WTC11 (cell line): ENCODE measurements at regions not wholly inside any gene's neighbourhood (a gene's known extent, or its start where the extent isn't known, plus 50 kb on each side); places are given as distances from the start of the nearest gene placed in this dataset.
"Not testable (repeated sequence)": the region's sequence is repeated elsewhere in the genome, so short reads cannot be mapped to it uniquely, and the experiment has no call there.

Experiments used
- ATAC-seq: fragments of 200-7000 bp; cut with Tn5 transposase; 2 replicates; pipeline ENCODE4 v1.10.0; 2021; ENCODE audit warnings: mild to moderate bottlenecking, moderate library complexity
- CTCF ChIA-PET: fragments of 300-600 bp; sonication (Branson Sonifier 250); formaldehyde crosslinking; loops from one replicate; lab custom pipeline; 2021; ENCODE audit warnings: antibody characterized with exemption; lab: Charles Lee
- POLR2A ChIA-PET: fragments of 350-600 bp; sonication (Branson Sonifier 250); formaldehyde crosslinking; loops from one replicate; lab custom pipeline; 2021; ENCODE audit warnings: antibody characterized with exemption; lab: Charles Lee
- DNase-seq: peaks from one replicate; pipeline ENCODE4 v3.0.0; 2021; ENCODE audit warnings: low spot score
- H3K27ac Mint-ChIP-seq: 2 replicates; pipeline ENCODE4 v1.8.0; 2021; ENCODE audit warnings: mixed read lengths
- H3K27me3 Mint-ChIP-seq: 2 replicates; pipeline ENCODE4 v1.8.0; 2021; ENCODE audit warnings: low read depth, mild to moderate bottlenecking, moderate library complexity, mixed read lengths
- H3K36me3 Mint-ChIP-seq: 2 replicates; pipeline ENCODE4 v1.8.0; 2021; ENCODE audit warnings: mixed read lengths
- H3K4me1 Mint-ChIP-seq: 2 replicates; pipeline ENCODE4 v1.8.0; 2022; ENCODE audit warnings: mixed read lengths
- H3K4me3 Mint-ChIP-seq: 2 replicates; pipeline ENCODE4 v1.8.0; 2021; ENCODE audit warnings: mild to moderate bottlenecking, moderate library complexity, mixed read lengths
- H3K9me3 Mint-ChIP-seq: 2 replicates; pipeline ENCODE4 v1.8.0; 2021; ENCODE audit warnings: mixed read lengths
- ELF4 ChIP-seq: sonication (generic); formaldehyde crosslinking; IDR thresholded peaks from 2 replicates; pipeline ENCODE4 v1.8.1; 2022; ENCODE audit warnings: low read depth, mild to moderate bottlenecking, moderate library complexity, missing genetic modification reagents
- ESRRA ChIP-seq: sonication (generic); formaldehyde crosslinking; IDR thresholded peaks from 2 replicates; pipeline ENCODE4 v1.8.1; 2022; ENCODE audit warnings: mild to moderate bottlenecking, missing genetic modification reagents, borderline replicate concordance
- GRHL2 ChIP-seq: fragments of 250-450 bp; sonication (Bioruptor Pico); IDR thresholded peaks from 2 replicates; pipeline ENCODE4 v1.8.0; 2022; ENCODE audit warnings: mild to moderate bottlenecking, moderate library complexity; ENCODE audit not compliant: insufficient replicate concordance, severe bottlenecking
- HMGA2 ChIP-seq: fragments of 250-450 bp; sonication (Bioruptor Pico); IDR thresholded peaks from 2 replicates; pipeline ENCODE4 v1.4.0; 2021; ENCODE audit warnings: mild to moderate bottlenecking, moderate library complexity
- IRF2 ChIP-seq: sonication (generic); formaldehyde crosslinking; IDR thresholded peaks from 2 replicates; pipeline ENCODE4 v1.8.0; 2022; ENCODE audit warnings: low read depth, missing genetic modification reagents, borderline replicate concordance
- MXD4 ChIP-seq: fragments of 250-450 bp; sonication (Bioruptor Pico); IDR thresholded peaks from 2 replicates; pipeline ENCODE4 v1.8.0; 2021; ENCODE audit warnings: mild to moderate bottlenecking, moderate library complexity, borderline replicate concordance
- MYBL2 ChIP-seq: sonication (generic); formaldehyde crosslinking; IDR thresholded peaks from 2 replicates; pipeline ENCODE4 v1.8.1; 2023; ENCODE audit warnings: mild to moderate bottlenecking, moderate library complexity, missing genetic modification reagents
- NR3C1 ChIP-seq: sonication (generic); formaldehyde crosslinking; conservative IDR thresholded peaks from 2 replicates; pipeline ENCODE4 v1.8.1; 2023; ENCODE audit warnings: low read depth, mild to moderate bottlenecking, missing genetic modification reagents
- PRRX2 ChIP-seq: fragments of 250-450 bp; sonication (Bioruptor Pico); IDR thresholded peaks from 2 replicates; pipeline ENCODE4 v1.8.0; 2021; ENCODE audit warnings: mild to moderate bottlenecking
- SMAD3 ChIP-seq: sonication (generic); formaldehyde crosslinking; IDR thresholded peaks from 2 replicates; pipeline ENCODE4 v1.8.0; 2022; ENCODE audit warnings: missing genetic modification reagents, mild to moderate bottlenecking, borderline replicate concordance
- TEAD4 ChIP-seq: sonication (generic); formaldehyde crosslinking; IDR thresholded peaks from 2 replicates; pipeline ENCODE4 v1.8.0; 2022; ENCODE audit warnings: mild to moderate bottlenecking, missing genetic modification reagents
- ZBTB21 ChIP-seq: sonication (generic); formaldehyde crosslinking; IDR thresholded peaks from 2 replicates; pipeline ENCODE4 v1.8.1; 2023; ENCODE audit warnings: mild to moderate bottlenecking, missing genetic modification reagents, borderline replicate concordance
- ZNF263 ChIP-seq: sonication (generic); formaldehyde crosslinking; IDR thresholded peaks from 2 replicates; pipeline ENCODE4 v1.8.1; 2022; ENCODE audit warnings: low read depth, mild to moderate bottlenecking, moderate library complexity, missing genetic modification reagents
- ZNF416 ChIP-seq: fragments of 250-450 bp; sonication (Bioruptor Pico); IDR thresholded peaks from 2 replicates; pipeline ENCODE4 v1.9.0; 2021; ENCODE audit warnings: mild to moderate bottlenecking, inconsistent platforms
- ZNF423 ChIP-seq: fragments of 250-450 bp; sonication (Bioruptor Pico); IDR thresholded peaks from 2 replicates; pipeline ENCODE4 v2.1.2; 2022; ENCODE audit warnings: mild to moderate bottlenecking, moderate library complexity
- TF ChIP-seq, protein P1 (sequence below): fragments of 250-450 bp; sonication (Bioruptor Pico); IDR thresholded peaks from 2 replicates; pipeline ENCODE4 v2.1.2; 2022; ENCODE audit warnings: mild to moderate bottlenecking, moderate library complexity
- TF ChIP-seq, protein P2 (sequence below): sonication (generic); formaldehyde crosslinking; IDR thresholded peaks from 2 replicates; pipeline ENCODE4 v1.8.0; 2023; ENCODE audit warnings: missing genetic modification reagents
- TF ChIP-seq, protein P3 (sequence below): sonication (generic); formaldehyde crosslinking; IDR thresholded peaks from 2 replicates; pipeline ENCODE4 v1.8.0; 2022; ENCODE audit warnings: mild to moderate bottlenecking, missing genetic modification reagents
- TF ChIP-seq, protein P4 (sequence below): sonication (generic); formaldehyde crosslinking; IDR thresholded peaks from 2 replicates; pipeline ENCODE4 v1.8.0; 2023; ENCODE audit warnings: missing genetic modification reagents, mild to moderate bottlenecking, borderline replicate concordance

DNA sequence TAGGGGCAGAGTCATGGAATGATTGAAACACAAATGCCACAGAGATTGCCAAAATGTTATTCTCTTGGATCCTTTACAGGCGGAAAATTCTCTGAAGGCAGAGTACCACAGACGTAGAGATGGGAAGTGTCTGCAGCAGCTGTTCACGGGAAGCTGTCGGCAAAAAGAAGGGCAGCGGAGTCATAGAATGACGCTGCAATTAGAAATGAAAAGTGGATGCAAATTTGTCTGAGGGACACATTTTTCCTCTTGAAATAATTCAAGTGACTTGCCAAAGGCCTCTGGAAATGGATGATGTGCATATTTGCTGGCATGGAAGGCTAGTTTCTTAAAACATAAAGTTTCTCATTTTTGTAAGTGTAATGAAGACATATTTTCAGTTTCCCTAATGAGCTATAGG is 77.5 kb upstream of the PLD5 start (continued):
- TF ChIP-seq MXD4 (CRISPR knock-in tag) (no peak), ELF4 (no peak), IRF2 (CRISPR knock-in tag) (no peak), ZNF263 (CRISPR knock-in tag) (no peak), SMAD3 (CRISPR knock-in tag) (no peak), TEAD4 (CRISPR knock-in tag) (no peak), ESRRA (CRISPR knock-in tag) (no peak), PRRX2 (CRISPR knock-in tag) (no peak), ZBTB21 (CRISPR knock-in tag) (no peak), NR3C1 (CRISPR knock-in tag) (no peak)
- TF ChIP-seq, protein P1, sequence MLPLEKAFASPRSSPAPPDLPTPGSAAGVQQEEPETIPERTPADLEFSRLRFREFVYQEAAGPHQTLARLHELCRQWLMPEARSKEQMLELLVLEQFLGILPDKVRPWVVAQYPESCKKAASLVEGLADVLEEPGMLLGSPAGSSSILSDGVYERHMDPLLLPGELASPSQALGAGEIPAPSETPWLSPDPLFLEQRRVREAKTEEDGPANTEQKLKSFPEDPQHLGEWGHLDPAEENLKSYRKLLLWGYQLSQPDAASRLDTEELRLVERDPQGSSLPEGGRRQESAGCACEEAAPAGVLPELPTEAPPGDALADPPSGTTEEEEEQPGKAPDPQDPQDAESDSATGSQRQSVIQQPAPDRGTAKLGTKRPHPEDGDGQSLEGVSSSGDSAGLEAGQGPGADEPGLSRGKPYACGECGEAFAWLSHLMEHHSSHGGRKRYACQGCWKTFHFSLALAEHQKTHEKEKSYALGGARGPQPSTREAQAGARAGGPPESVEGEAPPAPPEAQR, result no peak
- TF ChIP-seq, protein P2, sequence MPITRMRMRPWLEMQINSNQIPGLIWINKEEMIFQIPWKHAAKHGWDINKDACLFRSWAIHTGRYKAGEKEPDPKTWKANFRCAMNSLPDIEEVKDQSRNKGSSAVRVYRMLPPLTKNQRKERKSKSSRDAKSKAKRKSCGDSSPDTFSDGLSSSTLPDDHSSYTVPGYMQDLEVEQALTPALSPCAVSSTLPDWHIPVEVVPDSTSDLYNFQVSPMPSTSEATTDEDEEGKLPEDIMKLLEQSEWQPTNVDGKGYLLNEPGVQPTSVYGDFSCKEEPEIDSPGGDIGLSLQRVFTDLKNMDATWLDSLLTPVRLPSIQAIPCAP (CRISPR knock-in tag), result no peak
- TF ChIP-seq, protein P3, sequence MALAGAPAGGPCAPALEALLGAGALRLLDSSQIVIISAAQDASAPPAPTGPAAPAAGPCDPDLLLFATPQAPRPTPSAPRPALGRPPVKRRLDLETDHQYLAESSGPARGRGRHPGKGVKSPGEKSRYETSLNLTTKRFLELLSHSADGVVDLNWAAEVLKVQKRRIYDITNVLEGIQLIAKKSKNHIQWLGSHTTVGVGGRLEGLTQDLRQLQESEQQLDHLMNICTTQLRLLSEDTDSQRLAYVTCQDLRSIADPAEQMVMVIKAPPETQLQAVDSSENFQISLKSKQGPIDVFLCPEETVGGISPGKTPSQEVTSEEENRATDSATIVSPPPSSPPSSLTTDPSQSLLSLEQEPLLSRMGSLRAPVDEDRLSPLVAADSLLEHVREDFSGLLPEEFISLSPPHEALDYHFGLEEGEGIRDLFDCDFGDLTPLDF (CRISPR knock-in tag), result no peak

DNA sequence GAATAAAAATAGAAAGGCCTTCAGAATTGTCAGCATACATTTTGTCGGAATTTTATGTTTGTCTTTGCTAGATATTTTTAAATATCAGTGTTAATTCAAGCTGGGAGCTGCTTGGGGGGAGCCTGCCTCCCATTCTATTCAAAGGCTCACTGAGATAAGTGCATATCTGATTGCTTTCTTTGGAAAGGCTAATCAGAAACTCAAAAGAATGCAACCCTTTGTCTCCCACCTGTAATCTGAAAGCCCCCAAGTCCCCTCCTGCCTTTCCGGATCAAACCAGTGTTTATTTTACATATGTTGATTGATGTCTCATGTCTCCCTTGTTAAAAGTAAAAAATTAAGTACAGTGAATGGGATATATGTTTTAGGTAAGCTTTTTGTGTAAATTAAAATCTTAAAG is 69.3 kb upstream of the PLD5 start:
- H3K4me1 Mint-ChIP-seq, ATAC-seq, DNase-seq, H3K27ac Mint-ChIP-seq, H3K27me3 Mint-ChIP-seq, CTCF ChIA-PET, H3K4me3 Mint-ChIP-seq, POLR2A ChIA-PET: not testable (repeated sequence)
- H3K36me3 Mint-ChIP-seq, result peaks cover 81% of the 10 kb centered on the region
- peaks cover 81% of the 10 kb centered on the region for H3K9me3 Mint-ChIP-seq

DNA sequence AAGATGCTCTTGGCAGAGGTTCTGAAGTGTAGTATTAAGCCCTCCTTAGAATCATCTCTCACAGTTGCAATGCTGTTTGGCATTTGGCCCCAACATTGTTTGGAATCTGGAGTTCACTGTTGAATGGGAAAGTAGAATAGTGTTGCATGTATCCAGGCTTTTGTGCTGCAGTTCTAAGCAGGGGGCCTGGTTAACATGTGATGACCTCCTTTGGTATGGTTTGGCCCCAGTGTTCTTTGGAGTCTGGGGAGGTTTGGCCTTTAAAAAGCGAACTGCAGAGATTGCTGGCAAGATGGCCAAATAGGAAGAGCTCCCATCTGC is 61.8 kb upstream of the PLD5 start:
- peaks cover 67% of the 10 kb centered on the region for H3K9me3 Mint-ChIP-seq
- ATAC-seq (no peak), DNase-seq (no peak)
- ChIA-PET CTCF (interaction anchor here (0.7 kb wide), 1 partner anchor 63 kb away, joined by 4 read pairs; no protein-coding TSS in a partner anchor), POLR2A (interaction anchor here (0.5 kb wide), 1 partner anchor 171 kb away, joined by 3 read pairs; no protein-coding TSS in a partner anchor)
- H3K27me3 Mint-ChIP-seq, result peaks cover 2% of the 10 kb centered on the region; the same call in 1 of the 2 replicates
- TF ChIP-seq HMGA2 (CRISPR knock-in tag) (no peak), ZNF416 (CRISPR knock-in tag) (0 out of 2 replicates have a peak, but pooled peaks have one; percentile 67), MYBL2 (CRISPR knock-in tag) (0 out of 2 replicates have a peak, but pooled peaks have one; percentile 25), PRRX2 (CRISPR knock-in tag) (no peak), ZNF423 (CRISPR knock-in tag) (no peak), GRHL2 (CRISPR knock-in tag) (no peak)
- TF ChIP-seq, protein P4, sequence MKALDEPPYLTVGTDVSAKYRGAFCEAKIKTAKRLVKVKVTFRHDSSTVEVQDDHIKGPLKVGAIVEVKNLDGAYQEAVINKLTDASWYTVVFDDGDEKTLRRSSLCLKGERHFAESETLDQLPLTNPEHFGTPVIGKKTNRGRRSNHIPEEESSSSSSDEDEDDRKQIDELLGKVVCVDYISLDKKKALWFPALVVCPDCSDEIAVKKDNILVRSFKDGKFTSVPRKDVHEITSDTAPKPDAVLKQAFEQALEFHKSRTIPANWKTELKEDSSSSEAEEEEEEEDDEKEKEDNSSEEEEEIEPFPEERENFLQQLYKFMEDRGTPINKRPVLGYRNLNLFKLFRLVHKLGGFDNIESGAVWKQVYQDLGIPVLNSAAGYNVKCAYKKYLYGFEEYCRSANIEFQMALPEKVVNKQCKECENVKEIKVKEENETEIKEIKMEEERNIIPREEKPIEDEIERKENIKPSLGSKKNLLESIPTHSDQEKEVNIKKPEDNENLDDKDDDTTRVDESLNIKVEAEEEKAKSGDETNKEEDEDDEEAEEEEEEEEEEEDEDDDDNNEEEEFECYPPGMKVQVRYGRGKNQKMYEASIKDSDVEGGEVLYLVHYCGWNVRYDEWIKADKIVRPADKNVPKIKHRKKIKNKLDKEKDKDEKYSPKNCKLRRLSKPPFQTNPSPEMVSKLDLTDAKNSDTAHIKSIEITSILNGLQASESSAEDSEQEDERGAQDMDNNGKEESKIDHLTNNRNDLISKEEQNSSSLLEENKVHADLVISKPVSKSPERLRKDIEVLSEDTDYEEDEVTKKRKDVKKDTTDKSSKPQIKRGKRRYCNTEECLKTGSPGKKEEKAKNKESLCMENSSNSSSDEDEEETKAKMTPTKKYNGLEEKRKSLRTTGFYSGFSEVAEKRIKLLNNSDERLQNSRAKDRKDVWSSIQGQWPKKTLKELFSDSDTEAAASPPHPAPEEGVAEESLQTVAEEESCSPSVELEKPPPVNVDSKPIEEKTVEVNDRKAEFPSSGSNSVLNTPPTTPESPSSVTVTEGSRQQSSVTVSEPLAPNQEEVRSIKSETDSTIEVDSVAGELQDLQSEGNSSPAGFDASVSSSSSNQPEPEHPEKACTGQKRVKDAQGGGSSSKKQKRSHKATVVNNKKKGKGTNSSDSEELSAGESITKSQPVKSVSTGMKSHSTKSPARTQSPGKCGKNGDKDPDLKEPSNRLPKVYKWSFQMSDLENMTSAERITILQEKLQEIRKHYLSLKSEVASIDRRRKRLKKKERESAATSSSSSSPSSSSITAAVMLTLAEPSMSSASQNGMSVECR (CRISPR knock-in tag), result no peak
- H3K4me1 Mint-ChIP-seq, result peaks cover 27% of the 10 kb centered on the region
- peak overlapping the region; percentile 5; the same call in 1 of the 2 replicates for H3K4me3 Mint-ChIP-seq
- peaks cover 56% of the 10 kb centered on the region for H3K36me3 Mint-ChIP-seq
- H3K27ac Mint-ChIP-seq, result peak overlapping the region; percentile 98
